ENCODE measurements at regions not wholly inside any gene's neighbourhood (a gene's known extent, or its start where the extent isn't known, plus 50 kb on each side); places are given as distances from the start of the nearest gene placed in this dataset.

- ATAC-seq (no peak), DNase-seq (no peak)
- H3K36me3 Mint-ChIP-seq: no peaks in the 10 kb centered on the region
- peaks cover 0 to 4% of the 10 kb centered on the region in 2 donors for H3K27me3 Mint-ChIP-seq (ENCODE audit: low read depth in 2 of 2)
- H3K4me3 Mint-ChIP-seq: no peak overlapping the region
- no peaks in the 10 kb centered on the region for H3K4me1 Mint-ChIP-seq
- H3K9me3 Mint-ChIP-seq: peaks cover 3 to 7% of the 10 kb centered on the region in 2 donors
- no peak overlapping the region for H3K27ac Mint-ChIP-seq
- no peaks in the 10 kb centered on the region for H3K4me1 ChIP-seq (ENCODE audit: control insufficient read depth, insufficient read depth, low read length)
- intact Hi-C loops (cut with micrococcal nuclease): no loop called here
- no peaks in the 10 kb centered on the region for H3K27me3 ChIP-seq (ENCODE audit: control insufficient read depth, insufficient read depth, low read length)
- 83% methylated on average over 1 of the region's 2 CpGs for WGBS (ENCODE audit: insufficient coverage)
- no peak overlapping the region for H3K4me3 ChIP-seq (ENCODE audit: low read length)
- no peak for TF ChIP-seq CTCF (IDR thresholded peaks at IDR 0.05)
- H3K27ac ChIP-seq (ENCODE audit: low read length): no peak overlapping the region
- H3K36me3 ChIP-seq (ENCODE audit: control insufficient read depth, insufficient read depth, low read length): no peaks in the 10 kb centered on the region
- H3K9me3 ChIP-seq (ENCODE audit: control insufficient read depth, insufficient read depth, low read length): no peaks in the 10 kb centered on the region
Measured at GRCh38 chr10:52409195-52409594, 95.1 kb downstream of the DKK1 start.

GRCh38 chr10:52409928-52410327 is 95.8 kb downstream of the DKK1 start:
- H3K27me3 ChIP-seq (ENCODE audit: control insufficient read depth, insufficient read depth, low read length): no peaks in the 10 kb centered on the region
- no peaks in the 10 kb centered on the region for H3K36me3 ChIP-seq (ENCODE audit: control insufficient read depth, insufficient read depth, low read length)
- Mint-ChIP-seq H3K4me3 (no peak overlapping the region), H3K36me3 (no peaks in the 10 kb centered on the region), H3K9me3 (peaks cover 3 to 7% of the 10 kb centered on the region in 2 donors), H3K27ac (no peak overlapping the region), H3K4me1 (no peaks in the 10 kb centered on the region), H3K27me3 (ENCODE audit: low read depth in 2 of 2) (peaks cover 0 to 4% of the 10 kb centered on the region in 2 donors)
- no peak for ATAC-seq
- H3K9me3 ChIP-seq (ENCODE audit: control insufficient read depth, insufficient read depth, low read length): no peaks in the 10 kb centered on the region
- no peak overlapping the region for H3K4me3 ChIP-seq (ENCODE audit: low read length)
- no peak overlapping the region for H3K27ac ChIP-seq (ENCODE audit: low read length)
- no peaks in the 10 kb centered on the region for H3K4me1 ChIP-seq (ENCODE audit: control insufficient read depth, insufficient read depth, low read length)
- TF ChIP-seq CTCF (IDR thresholded peaks at IDR 0.05): no peak
- DNase-seq: no peak
- intact Hi-C loops (cut with micrococcal nuclease): no loop called here
- 92% methylated on average over 1 of the region's 2 CpGs for WGBS (ENCODE audit: insufficient coverage)

- ATAC-seq: no peak
- Mint-ChIP-seq H3K4me1 (no peaks in the 10 kb centered on the region), H3K9me3 (peaks cover 0 to 5% of the 10 kb centered on the region in 2 donors), H3K27ac (no peak overlapping the region), H3K36me3 (no peaks in the 10 kb centered on the region), H3K27me3 (ENCODE audit: low read depth in 2 of 2) (peaks cover 0 to 4% of the 10 kb centered on the region in 2 donors), H3K4me3 (no peak overlapping the region)
- Histone ChIP-seq H3K4me3 (ENCODE audit: low read length) (no peak overlapping the region), H3K9me3 (ENCODE audit: control insufficient read depth, insufficient read depth, low read length) (no peaks in the 10 kb centered on the region), H3K4me1 (ENCODE audit: control insufficient read depth, insufficient read depth, low read length) (no peaks in the 10 kb centered on the region), H3K36me3 (ENCODE audit: control insufficient read depth, insufficient read depth, low read length) (no peaks in the 10 kb centered on the region), H3K27me3 (ENCODE audit: control insufficient read depth, insufficient read depth, low read length) (no peaks in the 10 kb centered on the region), H3K27ac (ENCODE audit: low read length) (no peak overlapping the region)
- intact Hi-C loops (cut with micrococcal nuclease): no loop called here
- no peak for TF ChIP-seq CTCF (IDR thresholded peaks at IDR 0.05)
- DNase-seq: no peak
- 83% methylated on average over 21 of the region's 21 CpGs for WGBS (ENCODE audit: insufficient coverage)
Measured at GRCh38 chr10:52410916-52411315, 96.8 kb downstream of the DKK1 start.

GRCh38 chr10:52419281-52419680 is 105.2 kb downstream of the DKK1 start:
- no peak overlapping the region for H3K27ac ChIP-seq (ENCODE audit: low read length)
- no peaks in the 10 kb centered on the region for H3K9me3 ChIP-seq (ENCODE audit: control insufficient read depth, insufficient read depth, low read length)
- Mint-ChIP-seq H3K4me3 (no peak overlapping the region), H3K27me3 (ENCODE audit: low read depth in 2 of 2) (peaks cover 0 to 3% of the 10 kb centered on the region in 2 donors), H3K36me3 (no peaks in the 10 kb centered on the region), H3K4me1 (no peaks in the 10 kb centered on the region), H3K9me3 (no peaks in the 10 kb centered on the region), H3K27ac (no peak overlapping the region)
- DNase-seq (no peak), ATAC-seq (no peak)
- no peaks in the 10 kb centered on the region for H3K36me3 ChIP-seq (ENCODE audit: control insufficient read depth, insufficient read depth, low read length)
- H3K4me3 ChIP-seq (ENCODE audit: low read length): no peak overlapping the region
- no peaks in the 10 kb centered on the region for H3K4me1 ChIP-seq (ENCODE audit: control insufficient read depth, insufficient read depth, low read length)
- intact Hi-C loops (cut with micrococcal nuclease): no loop called here
- no peak for TF ChIP-seq CTCF (IDR thresholded peaks at IDR 0.05)
- no peaks in the 10 kb centered on the region for H3K27me3 ChIP-seq (ENCODE audit: control insufficient read depth, insufficient read depth, low read length)

Data from natural killer cell (primary cell).